HepG2 (cell line): ENCODE measurements at regions not wholly inside any gene's neighbourhood (a gene's known extent, or its start where the extent isn't known, plus 50 kb on each side); places are given as distances from the start of the nearest gene placed in this dataset.

Experiments used
- ELF4 ChIP-seq: sonication (generic); formaldehyde crosslinking; IDR thresholded peaks from 2 replicates; pipeline ENCODE4 v1.5.0; 2020; ENCODE audit warnings: missing genetic modification reagents, mild to moderate bottlenecking, moderate library complexity, borderline replicate concordance
- FOXA1 ChIP-seq, 2 experiments: fragments of 450-650 bp in 1 of 2; sonication (generic) in 1 of 2; formaldehyde crosslinking in 1 of 2; IDR thresholded peaks; 2 replicates each; pipeline versions ENCODE4 v1.4.0 to v1.6.1; 2016 to 2020; ENCODE audit warnings: missing genetic modification reagents in 1 of 2
- GATAD2A ChIP-seq: IDR thresholded peaks from 2 replicates; pipeline ENCODE4 v1.6.1; 2016
- HDAC1 ChIP-seq: sonication (generic); formaldehyde crosslinking; IDR thresholded peaks from 2 replicates; pipeline ENCODE4 v1.5.1; 2020; ENCODE audit warnings: mild to moderate bottlenecking, missing genetic modification reagents
- HNF4A ChIP-seq: sonication (generic); formaldehyde crosslinking; IDR thresholded peaks from 2 replicates; pipeline ENCODE4 v1.4.0; 2020; ENCODE audit warnings: missing genetic modification reagents
- IRF2 ChIP-seq: IDR thresholded peaks from 2 replicates; pipeline ENCODE4 v1.6.1; 2018; ENCODE audit warnings: missing genetic modification reagents, missing compliant biosample characterization
- KAT7 ChIP-seq: IDR thresholded peaks from 2 replicates; pipeline ENCODE4 v1.6.1; 2018; ENCODE audit warnings: borderline replicate concordance, missing compliant biosample characterization
- KLF15 ChIP-seq: sonication (generic); formaldehyde crosslinking; IDR thresholded peaks from 2 replicates; pipeline ENCODE4 v1.8.1; 2023; ENCODE audit warnings: borderline replicate concordance, mild to moderate bottlenecking, inconsistent platforms, missing genetic modification reagents, mixed read lengths
- KLF6 ChIP-seq: IDR thresholded peaks from 2 replicates; pipeline ENCODE4 v1.8.0; 2016; ENCODE audit warnings: missing biosample characterization, missing genetic modification reagents
- MYC ChIP-seq: sonication (generic); formaldehyde crosslinking; IDR thresholded peaks from 2 replicates; pipeline ENCODE4 v1.9.0; 2021; ENCODE audit warnings: missing genetic modification reagents, borderline replicate concordance
- NR2C2 ChIP-seq: sonication (generic); formaldehyde crosslinking; IDR thresholded peaks from 2 replicates; pipeline ENCODE4 v1.4.0; 2020; ENCODE audit warnings: missing genetic modification reagents, mild to moderate bottlenecking, moderate library complexity, borderline replicate concordance
- NR3C1 ChIP-seq: sonication (generic); formaldehyde crosslinking; IDR thresholded peaks from 2 replicates; pipeline ENCODE4 v1.4.0; 2020; ENCODE audit warnings: missing genetic modification reagents
- SALL1 ChIP-seq: sonication (generic); formaldehyde crosslinking; IDR thresholded peaks from 2 replicates; pipeline ENCODE4 v1.8.0; 2022; ENCODE audit warnings: mild to moderate bottlenecking, missing genetic modification reagents
- SNAI1 ChIP-seq: sonication (generic); formaldehyde crosslinking; IDR thresholded peaks from 2 replicates; pipeline ENCODE4 v1.5.0; 2020; ENCODE audit warnings: mild to moderate bottlenecking, missing genetic modification reagents, borderline replicate concordance
- SOX13 ChIP-seq, 3 experiments: fragments of 450-650 bp in 1 of 3; sonication (generic) in 1 of 3; formaldehyde crosslinking in 1 of 3; IDR thresholded peaks in 2 of 3; conservative IDR thresholded peaks in 1 of 3; 2 replicates each; pipeline versions ENCODE4 v1.5.0 to v1.6.1; 2016 to 2020; ENCODE audit warnings: antibody characterized with exemption in 1 of 3, mild to moderate bottlenecking in 1 of 3, missing compliant biosample characterization in 1 of 3, missing genetic modification reagents in 1 of 3, moderate library complexity in 1 of 3
- TCF12 ChIP-seq, 2 experiments: fragments of 450-650 bp in 1 of 2; sonication (generic) in 1 of 2; formaldehyde crosslinking in 1 of 2; IDR thresholded peaks; 2 replicates each; pipeline versions ENCODE4 v1.6.1 to v1.8.0; 2017 to 2022; ENCODE audit warnings: antibody characterized with exemption in 1 of 2, mild to moderate bottlenecking in 1 of 2, missing genetic modification reagents in 1 of 2, moderate library complexity in 1 of 2
- ZBTB21 ChIP-seq: sonication (generic); formaldehyde crosslinking; IDR thresholded peaks from 2 replicates; pipeline ENCODE4 v1.4.0; 2020; ENCODE audit warnings: missing genetic modification reagents
- ZFP37 ChIP-seq: sonication (generic); formaldehyde crosslinking; IDR thresholded peaks from 2 replicates; pipeline ENCODE4 v1.4.0; 2020; ENCODE audit warnings: missing genetic modification reagents, borderline replicate concordance
- ZFY ChIP-seq: sonication (generic); formaldehyde crosslinking; IDR thresholded peaks from 2 replicates; pipeline ENCODE4 v1.4.0; 2020; ENCODE audit warnings: missing genetic modification reagents
- ZMYM4 ChIP-seq: sonication (generic); formaldehyde crosslinking; IDR thresholded peaks from 2 replicates; pipeline ENCODE4 v1.8.1; 2023; ENCODE audit warnings: mild to moderate bottlenecking, missing genetic modification reagents
- ZNF761 ChIP-seq: sonication (generic); formaldehyde crosslinking; conservative IDR thresholded peaks from 2 replicates; pipeline ENCODE4 v1.4.0; 2020; ENCODE audit warnings: mild to moderate bottlenecking, missing genetic modification reagents
- TF ChIP-seq, protein P1 (sequence below): sonication (generic); formaldehyde crosslinking; IDR thresholded peaks from 2 replicates; pipeline ENCODE4 v1.4.0; 2020; ENCODE audit warnings: missing genetic modification reagents
- TF ChIP-seq, protein P2 (sequence below): IDR thresholded peaks from 2 replicates; pipeline ENCODE4 v1.6.1; 2016; ENCODE audit warnings: low read depth
- TF ChIP-seq, protein P3 (sequence below): sonication (generic); formaldehyde crosslinking; IDR thresholded peaks from 2 replicates; pipeline ENCODE4 v1.4.0; 2020; ENCODE audit warnings: mild to moderate bottlenecking, missing genetic modification reagents, borderline replicate concordance
- TF ChIP-seq, protein P4 (sequence below): sonication (generic); formaldehyde crosslinking; IDR thresholded peaks from 2 replicates; pipeline ENCODE4 v1.5.1; 2020; ENCODE audit warnings: mild to moderate bottlenecking, moderate library complexity, missing genetic modification reagents

DNA sequence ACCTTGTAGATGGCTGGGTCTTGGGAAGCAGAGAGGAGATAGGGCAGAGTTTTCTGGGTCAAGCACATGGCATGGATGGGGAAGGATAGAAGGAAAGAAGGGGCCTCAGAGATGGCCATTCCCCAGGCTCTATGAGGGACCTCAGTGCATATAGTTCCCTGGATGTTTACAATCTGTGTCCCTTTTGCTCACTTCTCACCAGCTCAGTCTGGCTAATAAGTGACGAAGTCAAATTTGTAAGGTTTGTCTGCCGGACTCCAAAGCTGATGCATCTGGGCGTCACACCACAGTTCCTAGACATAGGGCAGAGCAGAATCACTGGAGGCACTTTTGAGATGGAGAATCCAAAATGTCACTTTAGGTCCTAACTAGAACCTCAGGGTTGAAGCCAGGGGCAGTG is 416.4 kb upstream of the PROX1 start (continued):
- peak; percentile 8; the same call in 1 of the 2 replicates for TF ChIP-seq IRF2 (CRISPR knock-in tag)
- TF ChIP-seq, protein P1, sequence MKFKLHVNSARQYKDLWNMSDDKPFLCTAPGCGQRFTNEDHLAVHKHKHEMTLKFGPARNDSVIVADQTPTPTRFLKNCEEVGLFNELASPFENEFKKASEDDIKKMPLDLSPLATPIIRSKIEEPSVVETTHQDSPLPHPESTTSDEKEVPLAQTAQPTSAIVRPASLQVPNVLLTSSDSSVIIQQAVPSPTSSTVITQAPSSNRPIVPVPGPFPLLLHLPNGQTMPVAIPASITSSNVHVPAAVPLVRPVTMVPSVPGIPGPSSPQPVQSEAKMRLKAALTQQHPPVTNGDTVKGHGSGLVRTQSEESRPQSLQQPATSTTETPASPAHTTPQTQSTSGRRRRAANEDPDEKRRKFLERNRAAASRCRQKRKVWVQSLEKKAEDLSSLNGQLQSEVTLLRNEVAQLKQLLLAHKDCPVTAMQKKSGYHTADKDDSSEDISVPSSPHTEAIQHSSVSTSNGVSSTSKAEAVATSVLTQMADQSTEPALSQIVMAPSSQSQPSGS (CRISPR knock-in tag), result no peak
- 0 out of 2 replicates have a peak, but pooled peaks have one; percentile 27 for TF ChIP-seq ELF4 (CRISPR knock-in tag)
- TF ChIP-seq SOX13 (IDR thresholded peaks at IDR 0.05), result no peak
- peak in 1 of 2 experiments; percentile 48; a peak in 1 of 4 replicates for TF ChIP-seq SOX13 (CRISPR knock-in tag; conservative IDR thresholded peaks at IDR 0.05 in 1 of 2, IDR thresholded peaks at IDR 0.05 in 1 of 2)
- TF ChIP-seq, protein P2, sequence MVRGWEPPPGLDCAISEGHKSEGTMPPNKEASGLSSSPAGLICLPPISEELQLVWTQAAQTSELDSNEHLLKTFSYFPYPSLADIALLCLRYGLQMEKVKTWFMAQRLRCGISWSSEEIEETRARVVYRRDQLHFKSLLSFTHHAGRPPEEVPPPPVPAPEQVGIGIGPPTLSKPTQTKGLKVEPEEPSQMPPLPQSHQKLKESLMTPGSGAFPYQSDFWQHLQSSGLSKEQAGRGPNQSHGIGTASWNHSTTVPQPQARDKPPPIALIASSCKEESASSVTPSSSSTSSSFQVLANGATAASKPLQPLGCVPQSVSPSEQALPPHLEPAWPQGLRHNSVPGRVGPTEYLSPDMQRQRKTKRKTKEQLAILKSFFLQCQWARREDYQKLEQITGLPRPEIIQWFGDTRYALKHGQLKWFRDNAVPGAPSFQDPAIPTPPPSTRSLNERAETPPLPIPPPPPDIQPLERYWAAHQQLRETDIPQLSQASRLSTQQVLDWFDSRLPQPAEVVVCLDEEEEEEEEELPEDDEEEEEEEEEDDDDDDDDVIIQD (CRISPR knock-in tag), result 0 out of 2 replicates have a peak, but pooled peaks have one; percentile 42
- no peak for TF ChIP-seq TCF12 (IDR thresholded peaks at IDR 0.05)
- TF ChIP-seq TCF12 (CRISPR knock-in tag; IDR thresholded peaks at IDR 0.05), result no peak
- peak; percentile 17; the same call in 1 of the 2 replicates for TF ChIP-seq ZBTB21 (CRISPR knock-in tag)
- 0 out of 2 replicates have a peak, but pooled peaks have one; percentile 28 for TF ChIP-seq HDAC1
- no peak for TF ChIP-seq NR2C2 (CRISPR knock-in tag)
- TF ChIP-seq GATAD2A (CRISPR knock-in tag), result peak; percentile 37
- TF ChIP-seq KAT7 (CRISPR knock-in tag), result no peak
- no peak for TF ChIP-seq MYC
- no peak for TF ChIP-seq NR3C1 (CRISPR knock-in tag)
- no peak for TF ChIP-seq KLF15 (CRISPR knock-in tag)
- no peak for TF ChIP-seq FOXA1 (IDR thresholded peaks at IDR 0.05)
- TF ChIP-seq FOXA1 (CRISPR knock-in tag; IDR thresholded peaks at IDR 0.05), result peak; percentile 50
- TF ChIP-seq SNAI1 (CRISPR knock-in tag), result no peak
- TF ChIP-seq HNF4A (CRISPR knock-in tag), result peak; percentile 12; the same call in 1 of the 2 replicates
- TF ChIP-seq, protein P3, sequence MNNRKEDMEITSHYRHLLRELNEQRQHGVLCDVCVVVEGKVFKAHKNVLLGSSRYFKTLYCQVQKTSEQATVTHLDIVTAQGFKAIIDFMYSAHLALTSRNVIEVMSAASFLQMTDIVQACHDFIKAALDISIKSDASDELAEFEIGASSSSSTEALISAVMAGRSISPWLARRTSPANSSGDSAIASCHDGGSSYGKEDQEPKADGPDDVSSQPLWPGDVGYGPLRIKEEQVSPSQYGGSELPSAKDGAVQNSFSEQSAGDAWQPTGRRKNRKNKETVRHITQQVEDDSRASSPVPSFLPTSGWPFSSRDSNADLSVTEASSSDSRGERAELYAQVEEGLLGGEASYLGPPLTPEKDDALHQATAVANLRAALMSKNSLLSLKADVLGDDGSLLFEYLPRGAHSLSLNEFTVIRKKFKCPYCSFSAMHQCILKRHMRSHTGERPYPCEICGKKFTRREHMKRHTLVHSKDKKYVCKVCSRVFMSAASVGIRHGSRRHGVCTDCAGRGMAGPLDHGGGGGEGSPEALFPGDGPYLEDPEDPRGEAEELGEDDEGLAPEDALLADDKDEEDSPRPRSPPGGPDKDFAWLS (CRISPR knock-in tag), result no peak
- no peak for TF ChIP-seq ZFP37 (CRISPR knock-in tag)
- TF ChIP-seq SALL1 (CRISPR knock-in tag), result peak; percentile 43; the same call in 1 of the 2 replicates
- TF ChIP-seq ZNF761 (CRISPR knock-in tag), result no peak
- TF ChIP-seq, protein P4, sequence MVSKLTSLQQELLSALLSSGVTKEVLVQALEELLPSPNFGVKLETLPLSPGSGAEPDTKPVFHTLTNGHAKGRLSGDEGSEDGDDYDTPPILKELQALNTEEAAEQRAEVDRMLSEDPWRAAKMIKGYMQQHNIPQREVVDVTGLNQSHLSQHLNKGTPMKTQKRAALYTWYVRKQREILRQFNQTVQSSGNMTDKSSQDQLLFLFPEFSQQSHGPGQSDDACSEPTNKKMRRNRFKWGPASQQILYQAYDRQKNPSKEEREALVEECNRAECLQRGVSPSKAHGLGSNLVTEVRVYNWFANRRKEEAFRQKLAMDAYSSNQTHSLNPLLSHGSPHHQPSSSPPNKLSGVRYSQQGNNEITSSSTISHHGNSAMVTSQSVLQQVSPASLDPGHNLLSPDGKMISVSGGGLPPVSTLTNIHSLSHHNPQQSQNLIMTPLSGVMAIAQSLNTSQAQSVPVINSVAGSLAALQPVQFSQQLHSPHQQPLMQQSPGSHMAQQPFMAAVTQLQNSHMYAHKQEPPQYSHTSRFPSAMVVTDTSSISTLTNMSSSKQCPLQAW (CRISPR knock-in tag), result 0 out of 2 replicates have a peak, but pooled peaks have one; percentile 27
- TF ChIP-seq KLF6 (CRISPR knock-in tag), result no peak
- TF ChIP-seq ZFY (CRISPR knock-in tag), result 0 out of 2 replicates have a peak, but pooled peaks have one; percentile 34
- TF ChIP-seq ZMYM4, result peak; percentile 48; the same call in 1 of the 2 replicates
